Smooth muscle cell (in vitro differentiated cells): ENCODE measurements at regions not wholly inside any gene's neighbourhood (a gene's known extent, or its start where the extent isn't known, plus 50 kb on each side); places are given as distances from the start of the nearest gene placed in this dataset.
"Not testable (repeated sequence)": the region's sequence is repeated elsewhere in the genome, so short reads cannot be mapped to it uniquely, and the experiment has no call there.

Source experiments
- DNase-seq: peaks from one replicate; lab custom pipeline; 2025; ENCODE audit not compliant: unreplicated experiment; lab: John Stamatoyannopoulos, UW
- H2AFZ ChIP-seq: fragments of 200-600 bp; sonication (generic); 2 replicates; pipeline ENCODE4 v1.6.0; 2016; ENCODE audit warnings: antibody characterized with exemption, low read depth, mild to moderate bottlenecking
- H3F3A ChIP-seq: fragments of 200-600 bp; sonication (generic); 2 replicates; pipeline ENCODE4 v1.6.0; 2017; ENCODE audit warnings: antibody characterized with exemption, low read depth
- H3K27ac ChIP-seq: fragments of 200-600 bp; sonication (generic); 2 replicates; pipeline ENCODE4 v1.5.1; 2016; ENCODE audit warnings: low read depth, mild to moderate bottlenecking
- H3K27me3 ChIP-seq: fragments of 200-600 bp; sonication (generic); 2 replicates; pipeline ENCODE4 v1.6.1; 2016; ENCODE audit warnings: low read depth, mild to moderate bottlenecking
- H3K36me3 ChIP-seq: fragments of 200-600 bp; sonication (generic); 2 replicates; pipeline ENCODE4 v1.5.1; 2016; ENCODE audit warnings: low read depth
- H3K4me1 ChIP-seq: fragments of 200-600 bp; sonication (generic); 2 replicates; pipeline ENCODE4 v1.5.1; 2016; ENCODE audit warnings: low read depth
- H3K4me2 ChIP-seq: fragments of 200-600 bp; sonication (generic); 2 replicates; pipeline ENCODE4 v1.6.0; 2016; ENCODE audit warnings: mild to moderate bottlenecking
- H3K4me3 ChIP-seq: fragments of 200-600 bp; sonication (generic); 2 replicates; pipeline ENCODE4 v1.5.1; 2016; ENCODE audit warnings: mild to moderate bottlenecking
- H3K79me2 ChIP-seq: fragments of 200-600 bp; sonication (generic); 2 replicates; pipeline ENCODE4 v1.6.0; 2016; ENCODE audit warnings: low read depth, mild to moderate bottlenecking
- H3K9ac ChIP-seq: fragments of 200-600 bp; sonication (generic); 2 replicates; pipeline ENCODE4 v1.6.0; 2016; ENCODE audit warnings: low read depth
- H3K9me3 ChIP-seq: fragments of 200-600 bp; sonication (generic); replicated peaks from 2 replicates; pipeline ENCODE4 v1.5.1; 2016; ENCODE audit warnings: low read depth
- H4K20me1 ChIP-seq: fragments of 200-600 bp; sonication (generic); 2 replicates; pipeline ENCODE4 v1.6.0; 2016; ENCODE audit warnings: low read depth
- CTCF ChIP-seq: fragments of 200-600 bp; sonication (generic); IDR thresholded peaks from 2 replicates; pipeline ENCODE4 v1.5.1; 2017; ENCODE audit warnings: borderline replicate concordance, mild to moderate bottlenecking, antibody characterized with exemption; ENCODE audit not compliant: insufficient read depth, poor library complexity, severe bottlenecking
- WGBS: methylation state at CpG from one replicate; pipeline ENCODE4 v1.1.7; 2016; ENCODE audit warnings: low lambda C conversion rate; 5-methylcytosine and 5-hydroxymethylcytosine counted together

GRCh38 chr1:221957350-221957749 is 215.5 kb upstream of the DUSP10 start:
- WGBS, result 98% methylated on average over 3 of the region's 3 CpGs
- not testable (repeated sequence) for H3K79me2 ChIP-seq, H3K27me3 ChIP-seq, H2AFZ ChIP-seq, H3K4me2 ChIP-seq, H3K9ac ChIP-seq, H3K4me3 ChIP-seq, H4K20me1 ChIP-seq, DNase-seq, H3K36me3 ChIP-seq, H3K9me3 ChIP-seq
- peaks cover 12% of the 10 kb centered on the region for H3K4me1 ChIP-seq
- peak overlapping the region; percentile 88 for H3K27ac ChIP-seq
- peaks cover 12% of the 10 kb centered on the region for H3F3A ChIP-seq

- Histone ChIP-seq H3K4me2 (peak overlapping the region; percentile 19), H2AFZ (no peak overlapping the region), H3K4me1 (no peaks in the 10 kb centered on the region), H3K36me3 (no peaks in the 10 kb centered on the region), H3K4me3 (no peak overlapping the region), H3K27ac (peak overlapping the region; percentile 39), H3F3A (no peaks in the 10 kb centered on the region), H3K27me3 (no peaks in the 10 kb centered on the region), H3K9ac (no peak overlapping the region), H3K9me3 (no peaks in the 10 kb centered on the region), H3K79me2 (no peaks in the 10 kb centered on the region), H4K20me1 (no peaks in the 10 kb centered on the region)
- TF ChIP-seq CTCF, result no peak
- no peak for DNase-seq
- 55% methylated on average over 3 of the region's 3 CpGs for WGBS
These were observed 208.1 kb upstream of the DUSP10 start for GRCh38 chr1:221949996-221950395.

GRCh38 chr1:221948459-221948858 is 206.6 kb upstream of the DUSP10 start:
- Histone ChIP-seq H3K79me2 (no peaks in the 10 kb centered on the region), H4K20me1 (no peaks in the 10 kb centered on the region), H3K4me2 (no peak overlapping the region), H2AFZ (no peak overlapping the region), H3K36me3 (no peaks in the 10 kb centered on the region), H3K4me3 (no peak overlapping the region), H3K9me3 (no peaks in the 10 kb centered on the region), H3F3A (no peaks in the 10 kb centered on the region), H3K27me3 (no peaks in the 10 kb centered on the region), H3K9ac (no peak overlapping the region), H3K4me1 (no peaks in the 10 kb centered on the region), H3K27ac (peak overlapping the region; percentile 51)
- 85% methylated on average over 5 of the region's 5 CpGs for WGBS
- DNase-seq, result no peak
- no peak for TF ChIP-seq CTCF

GRCh38 chr1:221947731-221948130 is 205.8 kb upstream of the DUSP10 start:
- Histone ChIP-seq H4K20me1 (no peaks in the 10 kb centered on the region), H3K4me1 (no peaks in the 10 kb centered on the region), H3K4me2 (no peak overlapping the region), H3K9ac (no peak overlapping the region), H3F3A (no peaks in the 10 kb centered on the region), H3K9me3 (no peaks in the 10 kb centered on the region), H3K36me3 (no peaks in the 10 kb centered on the region), H3K79me2 (no peaks in the 10 kb centered on the region), H3K27ac (peak overlapping the region; percentile 51), H2AFZ (no peak overlapping the region), H3K27me3 (no peaks in the 10 kb centered on the region), H3K4me3 (no peak overlapping the region)
- DNase-seq, result no peak
- no peak for TF ChIP-seq CTCF
- 59% methylated on average over 4 of the region's 4 CpGs for WGBS
